Kidney (tissue), 13 donors: ENCODE measurements at regions not wholly inside any gene's neighbourhood (a gene's known extent, or its start where the extent isn't known, plus 50 kb on each side); places are given as distances from the start of the nearest gene placed in this dataset.

Source experiments
- DNase-seq, 5 donors: peaks; one replicate each; pipeline ENCODE4 v3.0.0-alpha.2; 2013 to 2020
- FAIRE-seq: peaks from 2 replicates; lab custom pipeline; 2012; peaks lifted over from hg19 to GRCh38; lab: Jason Lieb, UNC
- H3K27ac ChIP-seq, 2 donors: one replicate each; pipeline ENCODE4 v1.7.0; 2013; ENCODE audit warnings: low read depth in 2 of 2, low read length in 2 of 2, inconsistent platforms in 1 of 2
- H3K27me3 ChIP-seq: one replicate; pipeline ENCODE4 v1.7.1; 2013; ENCODE audit warnings: low read length, inconsistent platforms; ENCODE audit not compliant: control insufficient read depth, insufficient read depth
- H3K36me3 ChIP-seq, 3 donors: one replicate each; pipeline versions ENCODE4 v1.7.0 to v1.7.1; 2013; ENCODE audit warnings: low read length in 3 of 3, control low read depth in 1 of 3, inconsistent platforms in 1 of 3; ENCODE audit not compliant: insufficient read depth in 3 of 3, control insufficient read depth in 2 of 3
- H3K4me1 ChIP-seq, 3 donors: one replicate each; pipeline versions ENCODE4 v1.7.0 to v1.7.1; 2013; ENCODE audit warnings: low read length in 3 of 3, inconsistent platforms in 1 of 3, low read depth in 1 of 3; ENCODE audit not compliant: control insufficient read depth in 2 of 3, insufficient read depth in 2 of 3
- H3K4me3 ChIP-seq, 3 donors: one replicate each; pipeline versions ENCODE4 v1.7.0 to v1.8.1; 2013; ENCODE audit warnings: low read length in 3 of 3, control low read depth in 1 of 3, inconsistent platforms in 1 of 3
- H3K9ac ChIP-seq, 3 donors: one replicate each; pipeline versions ENCODE4 v1.7.0 to v1.7.1; 2013; ENCODE audit warnings: low read length in 3 of 3, control low read depth in 1 of 3, inconsistent platforms in 1 of 3
- H3K9me3 ChIP-seq, 3 donors: one replicate each; pipeline versions ENCODE4 v1.7.0 to v1.7.1; 2013; ENCODE audit warnings: low read length in 3 of 3, control low read depth in 1 of 3, inconsistent platforms in 1 of 3; ENCODE audit not compliant: control insufficient read depth in 2 of 3, insufficient read depth in 1 of 3
- CTCF ChIP-seq: IDR thresholded peaks from 3 replicates; pipeline ENCODE4 v1.5.1; 2012; ENCODE audit warnings: mild to moderate bottlenecking, moderate library complexity, borderline replicate concordance; ENCODE audit not compliant: insufficient read depth; ENCODE audit errors: extremely low read depth
- intact Hi-C: fragments of 100-400 bp; cut with DNase I; formaldehyde crosslinking; loops from one replicate; pipeline ENCODE4 v1.11.1; 2022
- donor health status: control.
- donor health status: control.
- donor health status: control.
- donor health status: control.
- donor health status: control.
- donor health status: DM: yes; HTN: yes; CAD: no.
- donor health status: Normal renal cell carcinoma (clear cell type).

GRCh38 chr1:67969446-67969845, 81.0 kb downstream of the DIRAS3 start:
- no peak for DNase-seq
- Histone ChIP-seq H3K27ac (no peak overlapping the region), H3K9me3 (no peaks in the 10 kb centered on the region), H3K4me3 (no peak overlapping the region), H3K36me3 (no peaks in the 10 kb centered on the region), H3K27me3 (no peaks in the 10 kb centered on the region), H3K4me1 (no peaks in the 10 kb centered on the region), H3K9ac (no peak overlapping the region)
- FAIRE-seq, result no peak
- no peak for TF ChIP-seq CTCF
- intact Hi-C loops, result no loop called here

GRCh38 chr1:67966666-67967009, 83.8 kb downstream of the DIRAS3 start:
- Histone ChIP-seq H3K4me3 (no peak overlapping the region), H3K36me3 (no peaks in the 10 kb centered on the region), H3K27ac (no peak overlapping the region), H3K9ac (no peak overlapping the region), H3K27me3 (no peaks in the 10 kb centered on the region), H3K9me3 (peaks cover 0 to 18% (median 0%) of the 10 kb centered on the region in 3 donors), H3K4me1 (no peaks in the 10 kb centered on the region)
- FAIRE-seq (no peak), DNase-seq (no peak)
- no peak for TF ChIP-seq CTCF
- intact Hi-C loops, result no loop called here

- no peak overlapping the region for H3K9ac ChIP-seq
- H3K27ac ChIP-seq, result no peak overlapping the region
- H3K36me3 ChIP-seq, result no peaks in the 10 kb centered on the region
- peaks cover 0 to 18% (median 0%) of the 10 kb centered on the region in 3 donors for H3K9me3 ChIP-seq
- no peaks in the 10 kb centered on the region for H3K4me1 ChIP-seq
- FAIRE-seq, result no peak
- TF ChIP-seq CTCF, result no peak
- no peak overlapping the region for H3K4me3 ChIP-seq
- intact Hi-C loops, result no loop called here
- no peaks in the 10 kb centered on the region for H3K27me3 ChIP-seq
- DNase-seq, result no peak
Measured at GRCh38 chr1:67965995-67966665, 84.3 kb downstream of the DIRAS3 start.

GRCh38 chr1:67963263-67963662, 87.2 kb downstream of the DIRAS3 start:
- Histone ChIP-seq H3K4me3 (no peak overlapping the region), H3K4me1 (no peaks in the 10 kb centered on the region), H3K9me3 (peaks cover 0 to 18% (median 0%) of the 10 kb centered on the region in 3 donors), H3K27ac (no peak overlapping the region), H3K36me3 (no peaks in the 10 kb centered on the region), H3K9ac (no peak overlapping the region), H3K27me3 (no peaks in the 10 kb centered on the region)
- FAIRE-seq (no peak), DNase-seq (no peak)
- intact Hi-C loops, result no loop called here
- TF ChIP-seq CTCF, result no peak
